ENCODE measurements at regions not wholly inside any gene's neighbourhood (a gene's known extent, or its start where the extent isn't known, plus 50 kb on each side); places are given as distances from the start of the nearest gene placed in this dataset.

- TF ChIP-seq SRF (IDR thresholded peaks at IDR 0.05; ENCODE audit: low read depth, low read length) (no peak), TEAD4 (IDR thresholded peaks at IDR 0.05; ENCODE audit: low read depth, low read length) (no peak), SAP30 (IDR thresholded peaks at IDR 0.05; ENCODE audit: insufficient read depth, insufficient replicate concordance, low read length) (no peak), GTF2F1 (IDR thresholded peaks at IDR 0.05; ENCODE audit: borderline replicate concordance, low read depth, low read length) (no peak), FOSL1 (IDR thresholded peaks at IDR 0.05; ENCODE audit: insufficient read depth, low read depth, low read length) (no peak), CTCF (IDR thresholded peaks at IDR 0.05; ENCODE audit: control extremely low read depth in 1 of 3, insufficient read depth in 1 of 3, low read depth in 1 of 3, low read length in 3 of 3) (no peak), BACH1 (IDR thresholded peaks at IDR 0.05; ENCODE audit: low read length) (no peak)
Observed at GRCh38 chr1:95734560-95734959, 500.6 kb downstream of the RWDD3 start (continued).

Data from H1 (cell line).